Endodermal cell (in vitro differentiated cells): ENCODE measurements at regions not wholly inside any gene's neighbourhood (a gene's known extent, or its start where the extent isn't known, plus 50 kb on each side); places are given as distances from the start of the nearest gene placed in this dataset.

Source experiments
- DNase-seq: peaks from one replicate; pipeline ENCODE4 v3.0.0-alpha.2; 2017
- H3K27ac ChIP-seq: 2 replicates; pipeline ENCODE4 v1.5.1; 2013; ENCODE audit warnings: mild to moderate bottlenecking, low read depth, low read length, moderate library complexity
- H3K27me3 ChIP-seq: 2 replicates; pipeline ENCODE4 v1.6.1; 2013; ENCODE audit warnings: mild to moderate bottlenecking, low read length, moderate library complexity; ENCODE audit not compliant: insufficient read depth, control insufficient read depth, poor library complexity, severe bottlenecking
- H3K36me3 ChIP-seq: 2 replicates; pipeline ENCODE4 v1.7.0; 2013; ENCODE audit warnings: mild to moderate bottlenecking, low read length, moderate library complexity; ENCODE audit not compliant: control insufficient read depth, insufficient read depth
- H3K4me1 ChIP-seq: one replicate; pipeline ENCODE4 v1.7.0; 2013; ENCODE audit warnings: low read length; ENCODE audit not compliant: control insufficient read depth, insufficient read depth
- H3K4me3 ChIP-seq: 2 replicates; pipeline ENCODE4 v1.5.1; 2013; ENCODE audit warnings: mild to moderate bottlenecking, low read length, moderate library complexity
- H3K9ac ChIP-seq: 2 replicates; pipeline ENCODE4 v1.6.1; 2013; ENCODE audit warnings: mild to moderate bottlenecking, low read length, moderate library complexity; ENCODE audit not compliant: poor library complexity, severe bottlenecking; ENCODE audit errors: extremely low read depth
- H3K9me3 ChIP-seq: 2 replicates; pipeline ENCODE4 v1.6.1; 2013; ENCODE audit warnings: mild to moderate bottlenecking, low read length, moderate library complexity; ENCODE audit not compliant: control insufficient read depth
- H3K27ac Mint-ChIP-seq: 2 replicates; pipeline ENCODE4 v1.8.0; 2020; ENCODE audit warnings: mixed read lengths
- H3K27me3 Mint-ChIP-seq: 2 replicates; pipeline ENCODE4 v1.8.0; 2021; ENCODE audit warnings: mild to moderate bottlenecking, mixed read lengths; ENCODE audit not compliant: insufficient read depth
- H3K36me3 Mint-ChIP-seq: 2 replicates; pipeline ENCODE4 v1.8.0; 2020; ENCODE audit warnings: low read depth, mixed read lengths
- H3K4me1 Mint-ChIP-seq: 2 replicates; pipeline ENCODE4 v1.8.0; 2020; ENCODE audit warnings: mixed read lengths
- H3K4me3 Mint-ChIP-seq: 2 replicates; pipeline ENCODE4 v1.8.0; 2020; ENCODE audit warnings: mild to moderate bottlenecking, moderate library complexity, mixed read lengths
- H3K9me3 Mint-ChIP-seq: 2 replicates; pipeline ENCODE4 v1.8.0; 2020; ENCODE audit warnings: mild to moderate bottlenecking, mixed read lengths
- CTCF ChIP-seq: fragments of 200-600 bp; sonication (generic); conservative IDR thresholded peaks from 2 replicates; pipeline ENCODE4 v1.5.0; 2021; ENCODE audit warnings: antibody characterized with exemption, mild to moderate bottlenecking
- WGBS, 2 experiments: methylation state at CpG; one replicate each; pipeline versions ENCODE4 v1.1.5 to v1.1.7; 2013; ENCODE audit warnings: missing lambda C conversion rate in 2 of 2, mixed read lengths in 1 of 2; ENCODE audit not compliant: insufficient coverage in 1 of 2, insufficient read length in 1 of 2; 5-methylcytosine and 5-hydroxymethylcytosine counted together

- peak overlapping the region; percentile 33 for H3K27ac ChIP-seq
- no peak overlapping the region for H3K4me3 ChIP-seq
- H3K4me1 Mint-ChIP-seq = no peaks in the 10 kb centered on the region
- DNase-seq = no peak
- no peaks in the 10 kb centered on the region for H3K4me1 ChIP-seq
- 43 to 85% methylated on average over 1 of the region's 1 CpG for WGBS, 2 experiments
- no peaks in the 10 kb centered on the region for H3K9me3 ChIP-seq
- TF ChIP-seq CTCF = no peak
- no peaks in the 10 kb centered on the region for H3K27me3 ChIP-seq
- H3K4me3 Mint-ChIP-seq = no peak overlapping the region
- no peaks in the 10 kb centered on the region for H3K27me3 Mint-ChIP-seq
- H3K9me3 Mint-ChIP-seq = no peaks in the 10 kb centered on the region
- no peaks in the 10 kb centered on the region for H3K36me3 ChIP-seq
- no peaks in the 10 kb centered on the region for H3K36me3 Mint-ChIP-seq
- H3K27ac Mint-ChIP-seq = no peak overlapping the region
- H3K9ac ChIP-seq = no peak overlapping the region
Observed at GRCh38 chr10:61263518-61263917, 189.7 kb downstream of the TMEM26 start.

- no peaks in the 10 kb centered on the region for H3K9me3 Mint-ChIP-seq
- no peak for TF ChIP-seq CTCF
- Histone ChIP-seq H3K9me3 (no peaks in the 10 kb centered on the region), H3K27ac (no peak overlapping the region), H3K4me3 (no peak overlapping the region), H3K27me3 (no peaks in the 10 kb centered on the region), H3K36me3 (no peaks in the 10 kb centered on the region), H3K9ac (no peak overlapping the region), H3K4me1 (no peaks in the 10 kb centered on the region)
- no peaks in the 10 kb centered on the region for H3K27me3 Mint-ChIP-seq
- no peak overlapping the region for H3K4me3 Mint-ChIP-seq
- no peaks in the 10 kb centered on the region for H3K36me3 Mint-ChIP-seq
- DNase-seq = no peak
- H3K27ac Mint-ChIP-seq = no peak overlapping the region
- no peaks in the 10 kb centered on the region for H3K4me1 Mint-ChIP-seq
- WGBS, 2 experiments = 60 to 82% methylated on average over 1 to 3 of the region's 3 CpGs
Observed at GRCh38 chr10:61262486-61263261, 190.5 kb downstream of the TMEM26 start.

- Histone ChIP-seq H3K9me3 (no peaks in the 10 kb centered on the region), H3K9ac (no peak overlapping the region), H3K4me1 (no peaks in the 10 kb centered on the region), H3K36me3 (no peaks in the 10 kb centered on the region), H3K4me3 (no peak overlapping the region), H3K27ac (no peak overlapping the region), H3K27me3 (no peaks in the 10 kb centered on the region)
- Mint-ChIP-seq H3K27ac (no peak overlapping the region), H3K9me3 (peaks cover 5% of the 10 kb centered on the region), H3K4me3 (no peak overlapping the region), H3K36me3 (no peaks in the 10 kb centered on the region), H3K27me3 (no peaks in the 10 kb centered on the region), H3K4me1 (no peaks in the 10 kb centered on the region)
- TF ChIP-seq CTCF = no peak
- DNase-seq = no peak
Observed at GRCh38 chr10:61257956-61258496, 195.2 kb downstream of the TMEM26 start.
